Stimulated activated CD4-positive, alpha-beta T cell treated with anti-CD3 and anti-CD28 coated beads, Interleukin-12 subunit alpha, Interleukin-12 subunit beta, amount 100 ng/mL, for 48 hours (primary cell): ENCODE measurements at regions not wholly inside any gene's neighbourhood (a gene's known extent, or its start where the extent isn't known, plus 50 kb on each side); places are given as distances from the start of the nearest gene placed in this dataset.
A peak's percentile ranks its signal among the peaks of the same experiment; 100 is the strongest.
"Not testable (repeated sequence)": the region's sequence is repeated elsewhere in the genome, so short reads cannot be mapped to it uniquely, and the experiment has no call there.

ENCODE experiments used
- DNase-seq, 3 donors: peaks; one replicate each; pipeline ENCODE4 v3.0.0-alpha.2; 2020; ENCODE audit warnings: low read depth in 2 of 3, low spot score in 1 of 3

GRCh38 chr1:10867138-10867721 is 70.8 kb upstream of the CASZ1 start:
- peak; percentile 11 to 48 (median 30) for DNase-seq

- DNase-seq: no peak
Measured at GRCh38 chr1:10867914-10868598, 71.6 kb upstream of the CASZ1 start.

- no peak for DNase-seq
Measured at GRCh38 chr1:10868599-10868965, 72.1 kb upstream of the CASZ1 start.

- no peak for DNase-seq
Measured at GRCh38 chr1:10869933-10870332, 73.5 kb upstream of the CASZ1 start.

- DNase-seq: no peak
Measured at GRCh38 chr1:10870493-10871096, 74.1 kb upstream of the CASZ1 start.

- DNase-seq: no peak
Measured at GRCh38 chr1:10873189-10873588, 76.7 kb upstream of the CASZ1 start.

GRCh38 chr1:10874351-10874750 is 77.9 kb upstream of the CASZ1 start:
- no peak for DNase-seq

GRCh38 chr1:10877894-10878293 is 81.4 kb upstream of the CASZ1 start:
- DNase-seq: no peak

- no peak for DNase-seq
Measured at GRCh38 chr1:10878469-10878868, 82.0 kb upstream of the CASZ1 start.

GRCh38 chr1:10880063-10880462 is 83.6 kb upstream of the CASZ1 start:
- no peak for DNase-seq

- DNase-seq: no peak
Measured at GRCh38 chr1:10881046-10881445, 84.6 kb upstream of the CASZ1 start.

GRCh38 chr1:10882069-10882468 is 85.6 kb upstream of the CASZ1 start:
- no peak for DNase-seq

GRCh38 chr1:10887032-10887431 is 90.6 kb upstream of the CASZ1 start:
- not testable (repeated sequence) for DNase-seq

GRCh38 chr1:10888291-10888690 is 91.8 kb upstream of the CASZ1 start:
- no peak for DNase-seq

GRCh38 chr1:10888791-10889649 is 92.6 kb upstream of the CASZ1 start:
- DNase-seq: no peak

- no peak for DNase-seq
Measured at GRCh38 chr1:10889650-10890353, 93.4 kb upstream of the CASZ1 start.

- no peak for DNase-seq
Measured at GRCh38 chr1:10890491-10891071, 94.1 kb upstream of the CASZ1 start.

GRCh38 chr1:10891091-10891490 is 94.6 kb upstream of the CASZ1 start:
- no peak for DNase-seq

GRCh38 chr1:10892138-10893065 is 96.0 kb upstream of the CASZ1 start:
- no peak for DNase-seq

- no peak for DNase-seq
Measured at GRCh38 chr1:10895621-10896020, 99.2 kb upstream of the CASZ1 start.
